ENCODE measurements at regions not wholly inside any gene's neighbourhood (a gene's known extent, or its start where the extent isn't known, plus 50 kb on each side); places are given as distances from the start of the nearest gene placed in this dataset.

DNA sequence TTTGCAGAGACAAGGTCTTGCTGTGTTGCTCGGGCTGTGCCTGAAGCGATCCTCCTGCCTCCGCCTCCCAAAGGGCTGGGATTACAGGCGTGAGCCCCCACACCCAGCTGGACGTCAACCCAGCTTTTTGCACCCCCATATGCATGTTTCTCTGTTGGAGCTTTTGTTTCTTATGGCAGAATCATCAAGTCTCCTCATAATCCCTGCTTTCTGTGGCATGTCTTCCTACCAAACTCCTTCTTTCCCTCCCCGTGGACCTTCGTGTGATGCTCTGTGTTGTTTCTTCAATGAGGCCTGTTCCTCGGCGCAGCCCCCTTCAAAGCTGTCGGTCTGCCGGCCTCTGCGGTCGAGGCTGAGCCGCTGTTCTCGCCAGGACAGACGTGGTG, 71.6 kb downstream of the METRNL start:
- TF ChIP-seq POLR2AphosphoS5 (IDR thresholded peaks at IDR 0.05) (no peak), POLR2A (IDR thresholded peaks at IDR 0.05) (no peak), EP300 (IDR thresholded peaks at IDR 0.05) (no peak)
- TF ChIP-seq, protein P1, sequence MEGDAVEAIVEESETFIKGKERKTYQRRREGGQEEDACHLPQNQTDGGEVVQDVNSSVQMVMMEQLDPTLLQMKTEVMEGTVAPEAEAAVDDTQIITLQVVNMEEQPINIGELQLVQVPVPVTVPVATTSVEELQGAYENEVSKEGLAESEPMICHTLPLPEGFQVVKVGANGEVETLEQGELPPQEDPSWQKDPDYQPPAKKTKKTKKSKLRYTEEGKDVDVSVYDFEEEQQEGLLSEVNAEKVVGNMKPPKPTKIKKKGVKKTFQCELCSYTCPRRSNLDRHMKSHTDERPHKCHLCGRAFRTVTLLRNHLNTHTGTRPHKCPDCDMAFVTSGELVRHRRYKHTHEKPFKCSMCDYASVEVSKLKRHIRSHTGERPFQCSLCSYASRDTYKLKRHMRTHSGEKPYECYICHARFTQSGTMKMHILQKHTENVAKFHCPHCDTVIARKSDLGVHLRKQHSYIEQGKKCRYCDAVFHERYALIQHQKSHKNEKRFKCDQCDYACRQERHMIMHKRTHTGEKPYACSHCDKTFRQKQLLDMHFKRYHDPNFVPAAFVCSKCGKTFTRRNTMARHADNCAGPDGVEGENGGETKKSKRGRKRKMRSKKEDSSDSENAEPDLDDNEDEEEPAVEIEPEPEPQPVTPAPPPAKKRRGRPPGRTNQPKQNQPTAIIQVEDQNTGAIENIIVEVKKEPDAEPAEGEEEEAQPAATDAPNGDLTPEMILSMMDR (IDR thresholded peaks at IDR 0.05), result no peak

Data from stomach (tissue), 4 donors.